Bone marrow (tissue), 2 donors: ENCODE measurements at regions not wholly inside any gene's neighbourhood (a gene's known extent, or its start where the extent isn't known, plus 50 kb on each side); places are given as distances from the start of the nearest gene placed in this dataset.
"Not testable (repeated sequence)": the region's sequence is repeated elsewhere in the genome, so short reads cannot be mapped to it uniquely, and the experiment has no call there.

Experiments used
- DNase-seq, 2 donors: peaks; one replicate each; lab custom pipeline; 2025; lab: John Stamatoyannopoulos, UW

DNA sequence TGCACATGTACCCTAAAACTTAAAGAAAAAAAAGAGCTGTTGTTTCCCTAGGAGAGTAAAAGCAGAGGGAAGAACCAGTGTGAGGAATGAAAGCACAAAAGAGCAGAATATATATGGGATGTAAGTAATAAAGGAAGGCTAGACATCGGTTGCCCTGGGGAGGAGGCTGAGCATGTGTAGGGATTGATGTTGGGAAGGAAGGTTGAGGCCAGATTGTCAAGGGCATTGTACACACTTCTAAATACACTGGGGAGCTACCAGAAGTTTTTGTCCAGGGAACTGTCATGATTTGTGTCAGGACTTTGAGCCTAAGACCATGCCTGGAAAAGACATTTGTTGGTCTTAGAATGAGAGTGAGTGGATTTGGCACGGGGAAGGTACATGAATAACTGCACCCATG, 467.1 kb downstream of the GPAT3 start:
- no peak for DNase-seq

DNA sequence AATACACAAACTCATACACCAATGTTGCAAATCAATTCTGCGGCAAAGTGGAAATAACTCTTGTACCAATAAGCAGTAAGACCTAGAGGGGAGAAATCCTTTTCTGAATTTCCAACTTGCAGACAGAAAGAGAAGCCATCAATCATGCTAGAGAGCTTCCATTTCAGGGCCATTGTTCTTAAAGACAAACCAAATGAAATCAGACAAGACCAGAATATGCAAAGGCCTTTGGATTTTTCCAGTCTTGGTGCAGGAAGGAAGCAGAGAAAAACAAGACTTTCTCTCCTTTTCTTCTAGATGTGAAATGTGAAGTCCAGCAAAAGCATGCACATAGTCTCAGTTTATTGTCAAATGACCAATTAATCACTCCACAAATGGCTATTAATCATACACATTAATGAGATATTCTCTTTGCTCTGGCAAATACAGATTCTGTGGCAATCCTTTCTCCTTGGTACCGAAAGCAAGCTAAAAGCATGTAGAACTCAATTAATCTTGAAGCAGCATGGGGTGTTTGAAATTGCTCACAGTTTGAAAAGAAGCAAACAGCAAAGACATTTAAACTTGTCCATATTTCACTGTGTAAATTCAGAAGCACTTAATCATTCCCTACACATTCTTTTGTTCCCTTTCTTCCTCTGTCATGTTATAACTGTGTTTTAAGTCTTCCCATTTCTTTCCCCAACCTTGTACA, 466.1 kb downstream of the GPAT3 start:
- no peak for DNase-seq

DNA sequence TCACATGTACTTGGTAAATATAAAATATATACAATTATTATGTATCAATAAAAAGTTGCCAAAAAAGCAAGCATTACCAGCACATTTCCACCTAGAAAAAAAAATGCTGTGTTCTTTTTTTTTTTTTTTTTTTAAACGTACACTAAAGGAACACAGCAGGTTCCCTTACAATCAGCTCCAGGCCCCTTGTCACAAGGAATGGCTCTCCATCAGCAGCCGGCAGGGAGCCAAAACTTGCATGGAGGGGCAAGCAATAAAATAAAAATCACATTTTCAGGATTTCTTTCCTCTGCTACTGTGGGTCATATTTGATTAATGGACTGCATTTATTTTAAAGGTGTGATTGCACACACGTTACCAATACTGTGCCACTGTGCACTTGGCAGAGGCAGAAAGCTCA, 460.3 kb downstream of the GPAT3 start:
- DNase-seq, result no peak

DNA sequence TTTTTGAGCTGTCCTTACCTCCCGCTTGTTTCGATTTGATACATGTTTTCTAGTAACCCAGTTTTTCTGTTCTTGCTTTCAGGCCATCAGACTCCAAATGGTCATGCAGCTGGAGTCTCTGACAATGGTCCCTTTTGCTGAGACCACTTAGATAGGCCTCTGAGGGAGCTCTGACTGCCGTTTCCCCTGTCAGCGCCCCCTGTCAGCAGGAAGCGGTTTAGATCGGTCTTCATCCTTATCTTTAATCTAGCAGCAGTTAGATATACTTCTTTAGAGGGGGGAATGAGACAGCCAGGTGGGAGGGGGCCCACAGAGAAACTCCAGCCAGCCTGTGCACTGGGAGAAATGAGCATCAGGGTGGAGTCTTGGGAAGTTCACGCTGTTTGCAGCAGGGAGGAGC, 457.9 kb downstream of the GPAT3 start:
- no peak for DNase-seq

DNA sequence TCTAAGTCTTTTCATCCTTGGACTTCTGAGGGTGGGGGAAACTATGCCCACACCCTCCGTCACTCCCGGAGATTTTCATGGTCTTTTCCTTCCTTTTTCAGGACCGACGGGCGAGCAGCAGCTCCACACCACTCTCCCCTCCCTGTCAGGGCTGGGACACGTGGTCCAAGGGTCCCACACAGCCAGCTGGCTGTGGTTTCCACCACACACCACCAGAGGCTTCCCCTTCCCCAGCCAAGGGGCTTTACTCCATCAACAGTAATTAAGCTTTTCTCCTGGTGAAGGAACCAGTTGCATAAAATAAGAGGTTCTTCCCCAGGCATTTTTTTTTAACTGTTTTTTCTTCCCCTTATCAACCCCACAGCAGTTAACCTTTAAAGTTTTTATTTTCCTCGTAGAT, 453.9 kb downstream of the GPAT3 start:
- DNase-seq, result no peak

DNA sequence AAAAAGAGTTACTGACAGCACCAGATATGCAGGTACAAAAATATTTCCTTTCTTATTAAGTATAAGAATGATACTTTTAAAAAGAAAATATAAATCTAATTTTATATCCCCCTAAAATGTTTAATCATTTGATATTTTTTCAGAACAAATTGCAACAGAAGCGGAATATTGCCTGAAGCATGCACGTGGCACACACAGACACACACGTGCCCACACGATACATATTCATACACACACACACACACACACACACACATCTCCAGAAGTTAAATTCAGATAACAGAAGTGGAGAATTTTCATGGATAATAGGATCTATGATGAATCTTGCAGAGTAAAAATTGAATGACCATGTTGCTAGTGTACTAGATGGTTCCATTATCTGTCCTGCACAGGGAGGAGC, 445.2 kb downstream of the GPAT3 start:
- DNase-seq, result no peak

DNA sequence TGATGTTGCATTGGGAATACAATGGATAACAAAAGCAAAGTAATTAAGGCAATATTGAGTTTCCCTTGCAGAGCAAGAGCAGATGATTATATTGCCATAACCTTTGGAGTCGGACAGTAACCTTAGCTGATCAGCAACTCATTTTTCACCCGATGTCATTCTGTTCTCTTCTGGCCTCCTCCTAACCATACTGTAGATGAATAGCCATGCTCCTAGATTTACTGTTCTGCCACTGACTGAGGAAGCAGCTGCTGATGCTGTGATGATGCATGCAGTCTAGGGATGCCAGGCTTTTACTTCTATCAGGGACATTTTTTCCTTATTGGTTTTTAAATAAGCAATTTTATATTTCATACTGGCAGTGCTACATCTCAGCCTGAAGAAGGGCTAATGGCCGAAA, 443.9 kb downstream of the GPAT3 start:
- DNase-seq, result no peak

DNA sequence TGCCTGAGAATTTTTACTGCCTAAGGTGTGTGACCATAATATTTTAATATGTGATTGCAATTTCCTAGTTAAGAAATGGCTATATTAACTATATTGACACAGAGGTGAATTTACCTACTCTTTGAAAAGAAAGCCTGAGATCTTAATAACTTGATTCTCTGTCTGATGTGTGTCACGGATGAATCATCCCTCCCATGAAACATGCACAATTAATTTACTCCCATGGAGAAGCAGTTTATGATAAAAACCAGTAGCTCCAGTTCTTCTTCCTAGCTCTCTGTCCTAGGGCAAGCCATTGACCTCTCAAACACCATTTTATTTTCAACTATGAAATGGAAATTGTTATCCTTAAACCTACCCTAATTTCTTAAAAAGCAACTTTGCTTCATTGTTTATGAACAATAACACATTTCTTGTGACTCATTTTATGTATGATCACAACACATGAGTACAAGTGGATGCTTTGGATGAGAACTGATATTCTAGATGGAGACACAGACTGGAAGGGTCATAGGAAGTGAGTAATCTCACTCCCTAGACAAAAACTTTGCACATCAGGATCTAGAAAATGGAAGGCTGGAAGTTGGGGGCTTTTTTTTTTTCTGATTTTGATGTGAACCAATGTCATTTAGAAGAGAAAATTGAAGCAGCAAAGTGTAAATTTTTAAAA, 438.3 kb downstream of the GPAT3 start:
- DNase-seq, result no peak

DNA sequence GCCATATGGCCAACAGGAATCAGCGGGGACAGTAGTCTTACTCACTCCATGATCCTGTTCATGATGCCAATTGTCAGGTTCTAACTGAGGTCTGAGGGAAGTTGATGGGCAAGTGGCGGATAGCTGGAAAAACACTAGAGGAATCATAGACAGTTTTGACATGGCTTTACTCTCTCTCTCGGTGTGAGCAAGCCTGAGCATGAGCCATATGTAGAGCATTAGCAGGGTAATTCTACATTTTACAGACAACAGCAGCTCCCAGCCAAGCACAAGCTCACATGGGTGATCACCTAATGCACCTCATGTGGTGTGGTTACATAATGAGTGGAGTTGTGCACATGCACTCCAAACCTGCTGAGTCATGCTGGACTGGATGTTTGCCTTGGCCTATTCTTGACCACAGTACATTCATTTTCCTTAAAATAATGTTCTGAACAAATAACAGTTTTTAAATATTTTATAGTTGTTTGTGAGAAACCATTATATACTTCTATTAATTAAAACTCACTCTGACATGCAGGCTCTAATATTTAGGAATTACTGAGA, 429.2 kb downstream of the GPAT3 start:
- DNase-seq, result no peak

DNA sequence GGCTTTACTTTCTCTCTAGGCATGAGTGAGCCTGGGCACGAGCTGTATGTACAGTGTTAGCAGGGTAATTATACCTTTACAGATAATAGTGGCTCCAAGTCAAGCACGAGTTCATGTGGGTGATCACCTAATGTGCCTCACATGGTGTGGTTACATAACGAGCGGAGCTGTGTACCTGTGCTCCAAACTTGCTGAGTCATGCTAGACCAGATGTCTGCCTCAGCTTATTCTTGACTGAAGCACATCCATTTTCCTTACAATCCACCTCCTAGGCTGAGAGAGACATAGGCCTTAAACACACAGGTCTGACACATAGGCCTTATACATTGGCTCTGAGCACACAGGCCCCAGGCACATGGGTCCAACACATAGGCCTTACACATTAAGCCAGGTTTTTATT, 426.6 kb downstream of the GPAT3 start:
- no peak for DNase-seq

DNA sequence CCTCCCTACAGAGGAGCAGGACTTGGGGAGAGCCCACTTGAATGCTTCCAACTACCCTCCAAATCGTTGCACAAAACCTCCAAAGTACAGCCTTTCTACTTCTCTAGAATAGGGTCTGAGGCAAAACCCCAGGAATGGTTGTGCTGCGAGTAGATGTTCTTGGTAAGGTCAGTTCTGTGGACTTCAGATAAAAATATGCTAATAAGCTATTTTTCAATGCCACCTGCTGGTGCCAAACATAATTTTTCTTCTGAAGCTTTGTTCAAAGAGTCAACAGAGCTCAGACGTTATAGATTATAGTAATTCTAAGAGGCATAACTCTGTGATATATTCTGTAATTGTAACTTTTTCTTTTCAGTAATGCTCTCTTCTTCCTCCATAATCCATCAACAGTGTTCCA, 425.7 kb downstream of the GPAT3 start:
- no peak for DNase-seq

DNA sequence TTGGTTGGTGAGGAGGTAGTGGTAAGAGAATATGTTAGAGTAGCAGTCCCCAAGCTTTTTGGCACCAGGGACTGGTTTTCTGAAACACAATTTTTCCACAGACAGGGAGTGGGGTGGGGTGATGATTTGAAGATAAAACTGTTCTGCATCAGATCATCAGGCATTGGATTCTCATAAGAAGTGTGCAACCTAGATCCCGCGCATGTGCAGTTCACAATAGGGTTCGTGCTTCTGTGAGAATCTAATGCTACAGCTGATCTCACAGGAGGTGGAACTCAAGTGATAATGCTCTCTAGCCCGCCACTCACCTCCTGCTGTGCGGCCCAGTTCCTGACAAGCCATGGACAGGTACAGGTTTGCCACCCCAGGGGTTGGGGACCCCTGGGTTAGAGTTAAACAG, 423.3 kb downstream of the GPAT3 start:
- no peak for DNase-seq

DNA sequence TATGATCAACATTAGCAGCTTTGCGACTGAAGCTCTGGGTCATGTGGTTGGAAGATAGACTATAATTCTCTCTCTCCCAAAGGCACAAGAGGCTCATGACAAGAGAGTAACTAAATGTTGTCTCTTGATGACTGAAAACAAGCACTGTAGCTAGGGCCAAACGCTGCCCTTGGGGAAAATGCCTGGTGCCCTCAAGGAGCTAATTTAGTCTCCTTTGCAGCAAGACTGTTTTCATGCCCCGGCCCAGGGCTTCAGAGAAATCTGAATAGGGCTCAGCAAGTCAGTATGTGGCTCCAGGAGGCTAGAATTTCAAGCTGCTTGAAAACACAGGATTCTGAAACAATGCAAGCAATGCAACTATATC, 411.9 kb downstream of the GPAT3 start:
- DNase-seq, result no peak

DNA sequence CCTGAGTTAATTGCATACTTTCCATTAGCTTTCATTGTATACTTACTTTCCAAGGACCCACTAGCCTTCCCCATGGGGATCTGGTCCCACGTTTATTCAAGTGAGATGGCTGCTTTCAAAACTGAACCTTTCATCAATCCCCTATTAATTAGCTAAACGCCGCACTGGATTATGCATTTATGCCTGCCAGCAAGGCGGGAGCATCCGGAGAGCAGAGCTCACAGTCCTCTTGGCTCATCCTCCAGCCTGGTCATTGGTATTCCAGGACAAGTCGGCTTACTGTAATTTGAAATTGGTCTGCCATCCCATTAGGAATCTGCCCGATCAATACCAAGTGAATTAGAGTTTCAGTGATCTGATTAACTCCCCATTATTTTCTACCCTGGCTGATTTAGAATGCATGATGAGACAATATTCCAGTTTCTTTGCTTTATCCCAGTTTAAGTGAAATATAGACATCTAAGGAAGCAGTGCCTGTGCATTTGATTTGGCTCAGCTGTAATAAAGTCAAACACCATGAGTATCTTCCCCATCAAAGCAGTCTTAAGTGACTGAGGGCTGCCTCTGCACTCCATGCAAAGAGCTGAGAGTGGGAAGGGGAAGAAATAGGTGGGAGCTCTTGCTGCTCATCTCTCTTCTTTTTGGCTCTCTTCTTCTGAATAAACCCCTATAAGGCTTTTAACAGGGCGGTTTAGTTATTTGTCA, 411.4 kb downstream of the GPAT3 start:
- DNase-seq, result no peak

DNA sequence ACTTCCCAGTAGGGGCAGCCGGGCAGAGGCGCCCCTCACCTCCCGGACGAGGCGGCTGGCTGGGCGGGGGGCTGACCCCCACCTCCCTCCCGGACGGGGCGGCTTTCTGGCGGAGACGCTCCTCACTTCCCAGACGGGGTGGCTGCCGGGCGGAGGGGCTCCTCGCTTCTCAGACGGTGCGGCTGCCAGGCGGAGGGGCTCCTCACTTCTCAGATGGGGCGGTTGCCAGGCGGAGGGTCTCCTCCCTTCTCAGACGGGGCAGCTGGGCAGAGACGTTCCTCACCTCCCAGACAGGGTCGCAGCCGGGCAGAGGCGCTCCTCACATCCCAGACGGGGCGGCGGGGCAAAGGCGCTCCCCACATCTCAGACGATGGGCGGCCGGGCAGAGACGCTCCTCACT, 407.8 kb downstream of the GPAT3 start:
- DNase-seq, result not testable (repeated sequence)

DNA sequence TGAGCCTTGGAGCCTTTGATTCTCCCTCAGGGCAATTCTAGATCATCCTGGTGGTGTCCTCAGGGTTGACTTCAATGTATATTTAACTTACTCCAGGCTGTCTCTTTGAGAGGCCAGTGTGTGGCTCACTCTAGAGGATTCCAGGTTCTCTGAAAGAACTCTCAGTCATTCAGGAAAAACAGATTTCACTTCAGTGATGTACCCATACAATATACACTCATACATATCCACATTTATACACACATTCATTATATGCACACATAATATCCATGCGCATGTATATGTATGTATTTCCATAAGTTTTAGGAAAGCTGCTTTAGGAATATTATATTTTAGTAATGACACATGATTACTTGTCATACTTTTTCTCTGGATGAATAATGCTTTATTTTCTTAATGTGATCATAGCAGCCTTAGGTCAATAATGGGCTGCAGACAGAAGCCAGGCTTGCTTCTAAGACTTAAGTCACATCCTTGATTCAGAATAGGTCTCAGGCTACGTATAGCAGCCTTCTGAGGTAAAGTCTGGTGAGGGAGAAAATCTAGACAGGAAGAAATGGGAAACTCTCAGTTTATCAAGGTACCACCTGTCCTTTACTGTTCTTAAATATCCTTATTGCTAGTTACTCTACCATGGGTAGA, 397.0 kb downstream of the GPAT3 start:
- DNase-seq, result no peak

DNA sequence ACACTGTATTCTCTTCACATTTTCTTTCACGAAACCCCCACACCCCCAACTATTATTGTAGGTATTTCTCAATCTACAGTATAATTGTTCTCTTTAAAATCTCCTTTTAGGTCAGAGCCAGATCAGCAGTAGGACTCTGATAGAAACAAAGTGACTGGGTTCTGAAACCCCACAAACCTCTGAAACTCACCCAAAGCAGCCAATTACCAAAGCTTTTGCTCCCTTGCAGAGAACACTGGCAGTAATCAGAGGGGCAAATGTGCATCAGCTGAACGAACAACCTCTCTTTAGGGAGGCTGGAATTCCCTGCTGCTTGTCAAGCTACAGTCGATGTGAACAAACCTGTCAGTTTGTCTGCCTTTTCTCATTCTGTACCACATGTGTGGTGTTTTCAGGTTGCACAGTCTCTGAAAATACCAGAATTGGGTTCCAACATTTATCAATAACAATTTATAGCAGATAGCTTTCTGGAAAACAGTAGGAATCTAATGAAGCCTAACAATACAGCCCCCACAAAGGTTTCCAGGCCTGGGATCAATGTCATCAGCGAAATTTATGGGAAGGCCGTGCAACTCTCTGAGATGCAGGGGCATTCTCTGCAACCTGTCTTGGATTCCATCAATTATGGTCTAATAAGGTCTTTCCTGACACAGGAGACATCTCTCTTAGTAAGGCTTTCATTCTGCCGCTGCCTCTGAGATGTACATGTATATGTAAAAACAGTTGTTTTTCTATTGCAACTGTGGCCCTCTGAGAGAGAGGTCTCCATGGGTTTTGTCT, 395.9 kb downstream of the GPAT3 start:
- no peak for DNase-seq

DNA sequence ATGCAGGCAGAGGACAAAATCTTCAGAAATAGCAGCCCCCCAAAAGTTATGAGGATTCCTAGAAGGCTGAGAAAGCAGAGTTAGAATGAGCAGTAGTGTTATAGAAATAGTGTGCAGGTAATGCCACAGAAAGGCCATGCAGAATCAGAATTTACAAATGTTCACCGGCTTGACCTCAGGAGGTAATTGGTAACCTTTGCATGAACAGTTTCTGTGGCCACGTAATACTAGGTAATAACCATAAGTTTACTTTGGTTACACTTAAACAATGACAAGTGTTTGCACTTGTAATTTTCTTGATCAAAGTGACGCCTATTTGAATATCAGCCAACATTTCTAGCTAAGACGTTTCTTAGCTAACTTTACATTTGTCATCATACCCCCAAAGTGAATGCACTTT, 393.6 kb downstream of the GPAT3 start:
- DNase-seq, result no peak

DNA sequence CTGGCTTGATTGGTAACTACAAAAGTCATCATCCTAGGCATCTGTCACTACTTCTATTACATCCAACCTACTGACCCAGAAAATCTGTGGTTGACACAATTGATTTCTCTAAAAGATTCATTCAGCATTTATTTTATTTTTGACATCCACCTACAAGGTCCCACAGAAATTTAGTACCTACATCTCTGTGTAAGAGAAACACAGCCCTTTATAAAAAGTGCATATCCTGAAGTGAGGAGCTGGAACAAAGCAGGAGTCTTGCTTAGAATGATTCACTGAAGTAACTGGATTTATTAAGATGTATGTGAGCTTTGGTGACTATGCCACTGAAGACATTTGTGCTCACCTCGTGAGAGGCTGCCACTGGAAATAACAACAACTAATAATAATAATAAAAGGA, 391.0 kb downstream of the GPAT3 start:
- DNase-seq, result no peak

DNA sequence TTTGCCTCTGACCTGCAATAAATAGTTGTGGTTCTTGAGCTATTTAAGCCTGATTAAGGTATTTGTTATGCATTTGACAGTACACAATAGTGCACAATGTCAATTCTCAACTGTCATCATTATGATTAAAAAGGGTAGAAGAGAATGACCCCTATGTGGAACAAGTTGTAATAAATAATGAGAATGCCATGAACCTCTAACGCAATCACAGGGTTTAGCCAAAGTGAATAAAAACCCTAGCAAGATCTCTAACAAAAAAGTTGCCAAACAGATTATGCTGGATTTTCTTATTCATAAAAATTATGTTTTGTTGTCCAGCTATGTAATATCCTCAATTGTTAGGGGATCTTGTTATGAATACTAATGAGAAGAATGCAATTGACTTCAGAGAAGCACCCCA, 387.4 kb downstream of the GPAT3 start:
- DNase-seq, result no peak

DNA sequence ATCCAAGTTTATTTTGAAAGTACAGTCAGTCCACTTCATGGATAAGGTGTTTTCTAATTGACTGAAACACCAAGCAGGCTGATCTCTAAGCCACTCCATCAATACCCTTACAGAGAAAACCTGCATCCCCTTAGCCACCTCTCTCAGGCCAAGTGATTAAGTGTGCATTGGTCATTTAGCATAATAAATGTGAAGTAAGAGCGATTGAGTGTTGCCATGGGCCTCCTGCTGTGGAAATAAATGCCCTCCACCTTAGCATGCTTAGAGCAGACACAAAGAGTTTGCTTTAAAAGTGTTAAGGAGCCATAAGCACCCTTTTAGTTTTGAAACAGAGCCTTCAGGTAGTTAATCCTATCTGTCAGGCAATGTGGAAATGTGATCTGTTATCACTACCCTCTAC, 386.5 kb downstream of the GPAT3 start:
- no peak for DNase-seq

DNA sequence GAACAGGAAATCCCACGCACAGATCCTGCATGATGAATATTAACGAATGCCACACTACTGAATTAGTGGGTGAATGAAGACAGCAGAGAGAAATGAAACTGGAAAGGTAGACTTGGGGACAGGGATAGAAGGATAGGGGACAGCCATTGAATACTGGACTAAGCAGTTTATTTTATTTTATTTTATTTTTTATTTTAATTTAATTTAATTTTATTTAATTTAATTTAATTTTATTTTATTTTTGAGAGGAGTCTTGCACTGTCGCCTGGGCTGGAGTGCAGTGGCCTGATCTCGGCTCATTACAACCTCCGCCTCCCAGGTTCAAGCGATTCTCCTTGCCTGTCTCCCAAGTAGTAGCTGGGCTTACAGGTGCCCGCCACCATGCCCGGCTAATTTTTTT, 385.2 kb downstream of the GPAT3 start:
- no peak for DNase-seq
